Right atrium auricular region (tissue), 2 donors: ENCODE measurements at regions not wholly inside any gene's neighbourhood (a gene's known extent, or its start where the extent isn't known, plus 50 kb on each side); places are given as distances from the start of the nearest gene placed in this dataset.

ENCODE experiments used
- DNase-seq: peaks from one replicate; pipeline ENCODE4 v3.0.0-alpha.2; 2019; ENCODE audit warnings: low spot score
- H3K27ac ChIP-seq, 2 donors: fragments of 200-600 bp; sonication (generic); 1 replicate in 1 of 2; 2 replicates in 1 of 2; pipeline ENCODE4 v1.5.1; 2016 to 2019
- H3K27me3 ChIP-seq, 2 donors: fragments of 200-600 bp; sonication (generic); one replicate each; pipeline versions ENCODE4 v1.5.1 to v1.6.0; 2017 to 2019
- H3K36me3 ChIP-seq: fragments of 200-600 bp; sonication (generic); one replicate; pipeline ENCODE4 v1.5.1; 2016
- H3K4me1 ChIP-seq, 2 donors: fragments of 200-600 bp; sonication (generic); one replicate each; pipeline versions ENCODE4 v1.5.1 to v1.6.0; 2017 to 2019
- H3K4me3 ChIP-seq, 2 donors: fragments of 200-600 bp; sonication (generic); 1 replicate in 1 of 2; 2 replicates in 1 of 2; pipeline ENCODE4 v1.5.1; 2017 to 2019; ENCODE audit warnings: mild to moderate bottlenecking in 1 of 2, moderate library complexity in 1 of 2
- H3K9me3 ChIP-seq, 2 donors: fragments of 200-600 bp; sonication (generic); one replicate each; pipeline ENCODE4 v1.5.1; 2019
- TF ChIP-seq, protein P1 (sequence below), 2 donors: fragments of 200-600 bp; sonication (generic); IDR thresholded peaks; one replicate each; pipeline ENCODE4 v1.5.1; 2019; ENCODE audit warnings: antibody characterized with exemption in 2 of 2

DNA sequence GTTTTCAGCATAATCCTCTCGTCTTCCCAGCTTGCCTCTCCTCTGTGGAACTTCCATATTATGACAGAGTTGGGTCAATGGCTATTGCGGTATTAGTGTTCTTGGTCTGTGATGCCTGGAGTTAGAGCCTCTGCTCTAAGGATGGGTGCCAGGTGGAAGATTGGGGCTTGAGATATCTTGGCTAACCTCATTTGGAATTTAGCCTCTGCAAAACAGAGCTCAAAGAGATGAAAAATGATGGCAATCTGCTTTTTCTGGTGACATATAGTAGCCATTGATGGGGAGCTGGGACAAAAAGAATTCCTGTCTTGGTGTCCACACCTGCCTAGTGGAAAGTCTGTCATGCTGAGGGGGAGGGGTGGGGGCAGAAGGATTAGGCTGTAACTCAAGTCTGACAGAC is 152.1 kb downstream of the RPL10L start:
- no peaks in the 10 kb centered on the region for H3K9me3 ChIP-seq
- no peak overlapping the region for H3K27ac ChIP-seq
- TF ChIP-seq, protein P1, sequence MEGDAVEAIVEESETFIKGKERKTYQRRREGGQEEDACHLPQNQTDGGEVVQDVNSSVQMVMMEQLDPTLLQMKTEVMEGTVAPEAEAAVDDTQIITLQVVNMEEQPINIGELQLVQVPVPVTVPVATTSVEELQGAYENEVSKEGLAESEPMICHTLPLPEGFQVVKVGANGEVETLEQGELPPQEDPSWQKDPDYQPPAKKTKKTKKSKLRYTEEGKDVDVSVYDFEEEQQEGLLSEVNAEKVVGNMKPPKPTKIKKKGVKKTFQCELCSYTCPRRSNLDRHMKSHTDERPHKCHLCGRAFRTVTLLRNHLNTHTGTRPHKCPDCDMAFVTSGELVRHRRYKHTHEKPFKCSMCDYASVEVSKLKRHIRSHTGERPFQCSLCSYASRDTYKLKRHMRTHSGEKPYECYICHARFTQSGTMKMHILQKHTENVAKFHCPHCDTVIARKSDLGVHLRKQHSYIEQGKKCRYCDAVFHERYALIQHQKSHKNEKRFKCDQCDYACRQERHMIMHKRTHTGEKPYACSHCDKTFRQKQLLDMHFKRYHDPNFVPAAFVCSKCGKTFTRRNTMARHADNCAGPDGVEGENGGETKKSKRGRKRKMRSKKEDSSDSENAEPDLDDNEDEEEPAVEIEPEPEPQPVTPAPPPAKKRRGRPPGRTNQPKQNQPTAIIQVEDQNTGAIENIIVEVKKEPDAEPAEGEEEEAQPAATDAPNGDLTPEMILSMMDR (IDR thresholded peaks at IDR 0.05), result no peak
- DNase-seq, result no peak
- H3K36me3 ChIP-seq, result no peaks in the 10 kb centered on the region
- no peaks in the 10 kb centered on the region for H3K27me3 ChIP-seq
- no peak overlapping the region for H3K4me3 ChIP-seq
- H3K4me1 ChIP-seq, result no peaks in the 10 kb centered on the region

DNA sequence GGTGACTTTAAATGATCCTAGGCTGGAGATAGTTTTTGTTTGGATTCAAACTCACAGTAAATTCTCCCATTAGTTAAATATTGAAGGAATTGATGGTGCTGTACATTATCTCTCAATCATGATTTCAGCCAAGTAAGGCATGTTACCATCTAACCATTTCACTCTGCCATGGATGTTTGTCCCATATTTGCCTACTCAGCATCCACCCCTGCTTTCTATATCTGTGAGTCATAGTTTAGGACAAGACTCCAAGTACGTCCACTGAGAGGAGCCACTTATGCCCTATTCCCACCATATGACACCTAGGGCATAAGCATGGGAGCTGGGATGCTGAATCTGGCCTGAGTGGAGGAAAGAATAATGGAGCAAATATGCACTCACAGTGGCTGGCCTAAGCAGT is 155.2 kb downstream of the RPL10L start:
- TF ChIP-seq, protein P1 (IDR thresholded peaks at IDR 0.05), result no peak
- Histone ChIP-seq H3K36me3 (no peaks in the 10 kb centered on the region), H3K27me3 (no peaks in the 10 kb centered on the region), H3K9me3 (no peaks in the 10 kb centered on the region), H3K4me3 (no peak overlapping the region), H3K4me1 (no peaks in the 10 kb centered on the region), H3K27ac (no peak overlapping the region)
- DNase-seq, result no peak

DNA sequence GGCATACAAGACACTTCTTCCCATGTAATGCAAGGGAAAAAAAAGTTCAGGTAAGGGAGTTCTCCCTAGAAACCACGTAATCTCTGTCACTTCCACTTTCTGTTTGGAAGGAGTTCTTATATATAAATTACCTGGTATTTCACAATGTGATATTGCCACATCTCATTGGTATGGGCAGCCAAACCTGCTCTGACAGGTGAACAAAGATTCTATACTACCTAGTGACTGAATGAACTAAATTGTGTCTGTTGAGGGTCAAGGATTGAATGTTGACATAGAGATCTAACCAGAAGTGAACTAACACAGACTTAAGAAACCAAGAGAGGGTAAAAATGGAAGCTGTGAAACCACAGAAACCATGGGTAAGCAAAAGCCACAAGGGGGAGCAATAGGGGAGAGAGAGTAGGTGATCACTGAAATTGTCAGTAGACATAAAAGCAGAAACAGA is 161.3 kb downstream of the RPL10L start:
- Histone ChIP-seq H3K4me1 (no peaks in the 10 kb centered on the region), H3K9me3 (no peaks in the 10 kb centered on the region)
- TF ChIP-seq, protein P1 (IDR thresholded peaks at IDR 0.05), result no peak

DNA sequence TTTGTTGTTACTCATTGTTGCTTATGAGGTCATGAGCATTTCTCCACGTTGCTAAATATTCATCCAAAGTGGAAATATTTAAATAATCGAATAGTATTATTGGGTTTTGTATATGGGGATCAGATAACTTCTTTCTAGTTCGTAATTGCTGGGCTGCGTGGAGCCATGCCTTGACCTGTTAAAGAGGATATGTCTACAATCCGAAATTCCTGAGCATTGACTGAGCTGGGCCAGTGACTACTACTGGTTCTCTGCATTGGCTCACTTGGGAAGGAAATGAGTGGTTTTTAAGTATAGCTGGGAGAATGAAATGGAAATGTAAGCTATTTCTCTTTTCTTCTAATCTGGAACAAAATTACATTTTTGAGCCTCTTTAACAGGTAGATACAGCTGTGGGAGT is 163.2 kb downstream of the RPL10L start:
- no peaks in the 10 kb centered on the region for H3K9me3 ChIP-seq
- no peaks in the 10 kb centered on the region for H3K36me3 ChIP-seq
- no peaks in the 10 kb centered on the region for H3K4me1 ChIP-seq
- H3K27me3 ChIP-seq, result no peaks in the 10 kb centered on the region
- no peak overlapping the region for H3K27ac ChIP-seq
- no peak for DNase-seq
- no peak overlapping the region for H3K4me3 ChIP-seq
- TF ChIP-seq, protein P1 (IDR thresholded peaks at IDR 0.05), result no peak

More for the DNA sequence above, 161.3 kb downstream of the RPL10L start:
- no peak for DNase-seq
- no peaks in the 10 kb centered on the region for H3K36me3 ChIP-seq
- H3K27me3 ChIP-seq, result no peaks in the 10 kb centered on the region
- H3K4me3 ChIP-seq, result no peak overlapping the region
- no peak overlapping the region for H3K27ac ChIP-seq

DNA sequence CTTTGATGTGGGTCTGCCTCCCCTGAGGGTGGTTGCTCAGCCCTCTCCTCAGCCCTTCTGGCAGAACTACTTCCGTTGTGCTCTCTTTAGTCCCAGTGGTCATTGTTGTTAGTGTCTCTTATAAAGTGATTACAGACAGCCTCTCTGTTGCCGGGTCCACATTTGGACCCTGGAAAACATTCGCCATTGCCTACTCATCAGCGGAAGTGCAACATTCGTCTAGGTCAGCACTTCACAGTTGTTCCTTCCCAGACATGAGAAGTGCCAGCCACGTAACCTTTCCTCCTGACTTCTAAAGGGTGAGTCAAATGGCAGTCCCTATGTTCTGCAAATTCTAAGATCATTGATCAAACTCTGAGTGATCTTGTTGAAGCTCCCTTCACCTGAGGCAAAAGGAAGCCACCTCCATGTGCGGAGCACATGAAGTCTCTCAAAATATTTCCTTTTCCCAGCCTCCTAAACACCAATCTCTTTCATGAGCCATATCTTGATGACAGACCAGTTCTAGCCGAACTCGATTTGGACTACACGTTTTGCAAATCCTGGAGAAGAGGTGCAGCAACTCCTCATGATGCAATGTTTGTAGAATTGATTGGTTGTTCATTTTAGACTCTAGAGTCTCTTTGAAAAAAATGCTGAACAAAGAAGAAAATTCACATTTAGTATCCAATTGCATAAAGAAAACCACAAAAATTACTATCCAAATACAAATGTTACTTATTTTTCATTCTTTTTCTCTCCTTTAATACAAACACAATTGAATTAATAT is 163.8 kb downstream of the RPL10L start:
- Histone ChIP-seq H3K27ac (no peak overlapping the region), H3K36me3 (no peaks in the 10 kb centered on the region), H3K27me3 (no peaks in the 10 kb centered on the region), H3K9me3 (no peaks in the 10 kb centered on the region), H3K4me1 (no peaks in the 10 kb centered on the region), H3K4me3 (no peak overlapping the region)
- TF ChIP-seq, protein P1 (IDR thresholded peaks at IDR 0.05), result no peak
- DNase-seq, result no peak

DNA sequence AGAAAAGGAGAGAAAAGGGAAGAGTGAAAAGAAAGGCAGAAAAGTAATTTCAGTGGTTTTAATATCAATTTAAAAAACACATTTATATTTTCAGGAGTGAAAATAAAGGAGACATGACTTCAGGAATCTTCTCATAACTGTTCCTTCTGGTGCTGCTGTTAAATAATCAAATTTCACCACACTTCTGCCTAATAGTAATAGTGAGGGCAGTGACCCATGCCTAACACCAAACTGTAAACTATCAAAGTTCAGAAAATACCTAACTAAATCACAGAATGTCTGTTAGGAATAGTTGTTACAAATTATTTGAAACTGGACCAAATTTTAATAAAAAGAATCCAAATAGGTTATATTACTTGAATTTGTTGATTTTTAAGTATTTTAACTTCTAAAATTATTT is 169.4 kb downstream of the RPL10L start:
- TF ChIP-seq, protein P1 (IDR thresholded peaks at IDR 0.05), result no peak
- H3K4me3 ChIP-seq, result no peak overlapping the region

More for the DNA sequence above, 169.4 kb downstream of the RPL10L start:
- no peak for DNase-seq
- H3K9me3 ChIP-seq, result no peaks in the 10 kb centered on the region
- no peaks in the 10 kb centered on the region for H3K27me3 ChIP-seq
- H3K27ac ChIP-seq, result no peak overlapping the region
- no peaks in the 10 kb centered on the region for H3K4me1 ChIP-seq
- no peaks in the 10 kb centered on the region for H3K36me3 ChIP-seq
